Neuronal stem cell (in vitro differentiated cells): ENCODE measurements at regions not wholly inside any gene's neighbourhood (a gene's known extent, or its start where the extent isn't known, plus 50 kb on each side); places are given as distances from the start of the nearest gene placed in this dataset.
A peak's percentile ranks its signal among the peaks of the same experiment; 100 is the strongest.

Experiments used
- DNase-seq: peaks from one replicate; pipeline ENCODE4 v3.0.0-alpha.2; 2013; ENCODE audit warnings: low spot score
- H2AFZ ChIP-seq: one replicate; pipeline ENCODE4 v1.6.1; 2013; ENCODE audit warnings: mild to moderate bottlenecking, low read length, inconsistent platforms
- H2AK5ac ChIP-seq: 2 replicates; pipeline ENCODE4 v1.6.1; 2013; ENCODE audit warnings: low read depth, mild to moderate bottlenecking, inconsistent platforms, low read length, moderate library complexity, mixed read lengths
- H2BK120ac ChIP-seq: 2 replicates; pipeline ENCODE4 v1.6.1; 2013; ENCODE audit warnings: low read depth, mild to moderate bottlenecking, inconsistent platforms, low read length, moderate library complexity, mixed read lengths
- H2BK12ac ChIP-seq: one replicate; pipeline ENCODE4 v1.6.1; 2013; ENCODE audit warnings: low read length, inconsistent platforms
- H2BK15ac ChIP-seq: 2 replicates; pipeline ENCODE4 v1.6.1; 2013; ENCODE audit warnings: mild to moderate bottlenecking, low read length, inconsistent platforms, mixed read lengths
- H2BK5ac ChIP-seq: one replicate; pipeline ENCODE4 v1.6.1; 2013; ENCODE audit warnings: inconsistent platforms, mild to moderate bottlenecking, low read length, moderate library complexity
- H3K14ac ChIP-seq: one replicate; pipeline ENCODE4 v1.6.1; 2013; ENCODE audit warnings: low read length, inconsistent platforms
- H3K18ac ChIP-seq: 2 replicates; pipeline ENCODE4 v1.6.1; 2013; ENCODE audit warnings: low read length, inconsistent platforms
- H3K23ac ChIP-seq: 2 replicates; pipeline ENCODE4 v1.6.1; 2013; ENCODE audit warnings: low read depth, mild to moderate bottlenecking, mixed read lengths, low read length, inconsistent platforms; ENCODE audit not compliant: poor library complexity
- H3K27ac ChIP-seq: replicated peaks from 3 replicates; pipeline ENCODE4 v1.5.1; 2013; ENCODE audit warnings: low read length, inconsistent platforms
- H3K27me3 ChIP-seq, 3 experiments: 2 replicates each; pipeline ENCODE4 v1.6.1; 2013; ENCODE audit warnings: low read length in 3 of 3, mild to moderate bottlenecking in 2 of 3, inconsistent platforms in 1 of 3, low read depth in 1 of 3, mixed read lengths in 1 of 3, moderate library complexity in 1 of 3; ENCODE audit not compliant: control insufficient read depth in 3 of 3, insufficient read depth in 3 of 3
- H3K36me3 ChIP-seq, 2 donors: replicated peaks in 1 of 2; 2 replicates each; pipeline ENCODE4 v1.6.1; 2013; ENCODE audit warnings: low read length in 2 of 2; ENCODE audit not compliant: control insufficient read depth in 2 of 2, insufficient read depth in 2 of 2
- H3K4ac ChIP-seq: 2 replicates; pipeline ENCODE4 v1.6.1; 2013; ENCODE audit warnings: inconsistent platforms, mild to moderate bottlenecking, low read length, moderate library complexity
- H3K4me1 ChIP-seq, 2 donors: 1 replicate in 1 of 2; 2 replicates in 1 of 2; pipeline ENCODE4 v1.6.1; 2013; ENCODE audit warnings: low read length in 2 of 2, low read depth in 1 of 2; ENCODE audit not compliant: control insufficient read depth in 2 of 2, insufficient read depth in 1 of 2
- H3K4me2 ChIP-seq: one replicate; pipeline ENCODE4 v1.6.1; 2013; ENCODE audit warnings: mild to moderate bottlenecking, low read length, inconsistent platforms; ENCODE audit not compliant: insufficient read depth, poor library complexity, severe bottlenecking
- H3K4me3 ChIP-seq, 2 donors: 2 replicates each; pipeline ENCODE4 v1.5.1; 2013; ENCODE audit warnings: low read length in 2 of 2, mild to moderate bottlenecking in 2 of 2, inconsistent platforms in 1 of 2, moderate library complexity in 1 of 2
- H3K79me1 ChIP-seq: one replicate; pipeline ENCODE4 v1.6.1; 2013; ENCODE audit warnings: low read depth, mild to moderate bottlenecking, inconsistent platforms, low read length, moderate library complexity
- H3K9ac ChIP-seq: one replicate; pipeline ENCODE4 v1.6.1; 2013; ENCODE audit warnings: mild to moderate bottlenecking, low read depth, low read length, inconsistent platforms; ENCODE audit not compliant: poor library complexity
- H3K9me3 ChIP-seq, 2 donors: replicated peaks in 1 of 2; 2 replicates each; pipeline versions ENCODE3 to v1.6.1; 2013; ENCODE audit warnings: low read length in 2 of 2, mild to moderate bottlenecking in 2 of 2, inconsistent platforms in 1 of 2, low read depth in 1 of 2, mixed read lengths in 1 of 2, moderate library complexity in 1 of 2; ENCODE audit not compliant: control insufficient read depth in 2 of 2, insufficient read depth in 1 of 2
- H4K8ac ChIP-seq: one replicate; pipeline ENCODE4 v1.6.1; 2013; ENCODE audit warnings: low read depth, mild to moderate bottlenecking, inconsistent platforms, low read length, moderate library complexity
- H4K91ac ChIP-seq: one replicate; pipeline ENCODE4 v1.6.1; 2013; ENCODE audit warnings: low read length, low read depth, mild to moderate bottlenecking, inconsistent platforms; ENCODE audit not compliant: poor library complexity
- WGBS, 2 donors: extraction: QIAGEN DNeasy Blood & Tissue Kit; methylation state at CpG; one replicate each; pipeline ENCODE4 v1.1.7; 2013; ENCODE audit warnings: missing lambda C conversion rate in 2 of 2, mixed read lengths in 1 of 2; ENCODE audit not compliant: insufficient read length in 2 of 2, insufficient replicate concordance in 1 of 2; ENCODE audit errors: extremely low coverage in 2 of 2; 5-methylcytosine and 5-hydroxymethylcytosine counted together

DNA sequence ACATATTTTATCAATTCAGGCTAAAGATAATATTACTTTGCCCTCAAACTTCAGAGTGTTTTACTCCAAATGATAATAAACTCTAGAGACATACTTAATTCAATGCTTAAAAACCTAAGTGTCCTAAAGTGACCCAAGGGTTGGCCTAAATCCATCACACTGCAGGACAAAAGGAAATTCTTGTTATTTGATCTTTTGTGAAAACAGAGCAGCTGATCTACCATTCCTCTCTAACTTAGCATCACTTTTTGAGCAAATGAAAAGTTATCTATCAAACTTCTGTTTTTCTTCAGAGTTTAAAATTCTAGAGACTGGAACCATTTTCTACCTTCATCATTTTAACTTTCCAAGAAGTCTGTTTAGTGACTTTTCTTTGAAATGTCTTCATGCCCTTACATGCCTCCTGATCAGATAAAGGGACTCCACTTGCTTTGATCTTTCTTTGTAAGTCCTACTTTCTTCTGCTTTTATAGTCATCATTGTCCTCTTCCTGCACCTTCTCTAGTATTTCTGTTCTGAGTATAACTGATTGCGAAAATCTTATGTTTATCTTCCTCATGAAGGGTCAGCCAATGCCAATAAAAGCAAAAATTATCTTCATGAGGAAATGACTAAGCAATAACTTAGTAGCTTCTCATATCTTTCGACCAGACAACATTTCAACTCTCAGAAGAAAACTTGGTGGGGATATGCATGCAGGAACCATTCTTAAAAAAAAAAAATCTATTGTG, 378.7 kb upstream of the TGFBR2 start:
- no peak overlapping the region for H3K9ac ChIP-seq
- H3K14ac ChIP-seq = no peak overlapping the region
- no peak overlapping the region for H3K4ac ChIP-seq
- H3K27me3 ChIP-seq = no peaks in the 10 kb centered on the region
- peak overlapping the region; percentile 72 for H2AFZ ChIP-seq
- no CpG with 5 or more reads among the region's 2 CpGs for WGBS, 2 donors
- no peak overlapping the region for H3K23ac ChIP-seq
- no peak overlapping the region for H2BK15ac ChIP-seq
- no peak overlapping the region for H3K4me2 ChIP-seq
- H3K36me3 ChIP-seq = no peaks in the 10 kb centered on the region
- H2AK5ac ChIP-seq = no peak overlapping the region
- no peak overlapping the region for H2BK12ac ChIP-seq
- no peak overlapping the region for H2BK120ac ChIP-seq
- no peak for DNase-seq
- peaks cover 4 to 5% of the 10 kb centered on the region in 2 donors for H3K4me1 ChIP-seq
- no peaks in the 10 kb centered on the region for H3K79me1 ChIP-seq
- no peak overlapping the region for H4K8ac ChIP-seq
- no peak overlapping the region for H4K91ac ChIP-seq
- no peak overlapping the region for H3K4me3 ChIP-seq
- no peak overlapping the region for H3K27ac ChIP-seq
- H2BK5ac ChIP-seq = no peak overlapping the region
- H3K18ac ChIP-seq = no peak overlapping the region
- H3K9me3 ChIP-seq = peaks cover 0 to 10% of the 10 kb centered on the region in 2 donors

- Histone ChIP-seq H2BK15ac (no peak overlapping the region), H2AFZ (no peak overlapping the region), H3K9ac (no peak overlapping the region), H2BK12ac (no peak overlapping the region), H3K4me2 (no peak overlapping the region), H4K91ac (no peak overlapping the region), H3K27me3 (no peaks in the 10 kb centered on the region), H3K36me3 (no peaks in the 10 kb centered on the region), H3K79me1 (no peaks in the 10 kb centered on the region), H3K4me3 (no peak overlapping the region), H3K4ac (no peak overlapping the region), H3K27ac (no peak overlapping the region), H3K23ac (no peak overlapping the region), H3K14ac (no peak overlapping the region), H4K8ac (no peak overlapping the region), H3K18ac (no peak overlapping the region), H2BK120ac (no peak overlapping the region), H3K4me1 (peaks cover 4 to 5% of the 10 kb centered on the region in 2 donors), H2AK5ac (no peak overlapping the region), H3K9me3 (peaks cover 0 to 8% of the 10 kb centered on the region in 2 donors), H2BK5ac (no peak overlapping the region)
- WGBS, 2 donors = no CpG with 5 or more reads among the region's 2 CpGs
- DNase-seq = no peak
Measured at GRCh38 chr3:30228302-30228631, 378.1 kb upstream of the TGFBR2 start.

- H3K27ac ChIP-seq = no peak overlapping the region
- H4K8ac ChIP-seq = no peak overlapping the region
- no peak overlapping the region for H3K14ac ChIP-seq
- no peak overlapping the region for H3K4me2 ChIP-seq
- DNase-seq = no peak
- no peaks in the 10 kb centered on the region for H3K79me1 ChIP-seq
- no peak overlapping the region for H3K9ac ChIP-seq
- no peak overlapping the region for H2AK5ac ChIP-seq
- no peak overlapping the region for H3K4me3 ChIP-seq
- H2BK120ac ChIP-seq = no peak overlapping the region
- H3K4ac ChIP-seq = no peak overlapping the region
- no peak overlapping the region for H2BK5ac ChIP-seq
- H4K91ac ChIP-seq = no peak overlapping the region
- no peaks in the 10 kb centered on the region for H3K36me3 ChIP-seq
- no CpG with 5 or more reads among the region's 3 CpGs for WGBS, 2 donors
- H3K9me3 ChIP-seq = no peaks in the 10 kb centered on the region
- H2AFZ ChIP-seq = peak overlapping the region; percentile 25
- no peak overlapping the region for H2BK12ac ChIP-seq
- H3K4me1 ChIP-seq = peaks cover 4 to 5% of the 10 kb centered on the region in 2 donors
- no peak overlapping the region for H3K18ac ChIP-seq
- no peak overlapping the region for H3K23ac ChIP-seq
- no peaks in the 10 kb centered on the region for H3K27me3 ChIP-seq
- H2BK15ac ChIP-seq = no peak overlapping the region
Measured at GRCh38 chr3:30231277-30232141, 374.9 kb upstream of the TGFBR2 start.

DNA sequence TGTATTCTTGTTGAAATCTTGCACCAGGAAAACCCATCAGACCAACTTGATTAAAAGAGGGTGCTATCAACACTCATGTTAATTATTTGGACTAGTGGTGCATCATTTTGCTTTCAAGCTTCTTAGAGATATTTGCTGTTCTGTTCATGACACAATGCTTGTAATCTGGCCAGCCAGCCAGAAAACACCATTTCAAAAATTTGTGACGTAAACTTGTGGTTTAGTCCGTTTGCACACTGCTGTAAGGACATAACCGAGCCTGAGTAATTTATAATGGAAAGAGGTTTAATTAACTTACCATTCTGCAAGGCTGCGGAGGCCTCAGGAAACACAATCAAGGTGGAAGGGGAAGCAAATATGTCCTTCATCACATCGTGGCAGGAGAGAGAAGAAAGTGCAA, 374.3 kb upstream of the TGFBR2 start:
- DNase-seq = no peak
- Histone ChIP-seq H2BK15ac (no peak overlapping the region), H3K4me2 (no peak overlapping the region), H3K27ac (no peak overlapping the region), H2AFZ (no peak overlapping the region), H3K4me1 (peaks cover 4 to 5% of the 10 kb centered on the region in 2 donors), H2BK5ac (no peak overlapping the region), H3K14ac (no peak overlapping the region), H3K9ac (no peak overlapping the region), H2BK12ac (no peak overlapping the region), H3K23ac (no peak overlapping the region), H3K4me3 (no peak overlapping the region), H2BK120ac (no peak overlapping the region), H3K36me3 (no peaks in the 10 kb centered on the region), H3K18ac (no peak overlapping the region), H4K91ac (no peak overlapping the region), H3K27me3 (no peaks in the 10 kb centered on the region), H4K8ac (no peak overlapping the region), H2AK5ac (no peak overlapping the region), H3K9me3 (no peaks in the 10 kb centered on the region), H3K79me1 (no peaks in the 10 kb centered on the region), H3K4ac (no peak overlapping the region)
- no CpG with 5 or more reads among the region's 5 CpGs for WGBS, 2 donors
